SK-N-SH (cell line): ENCODE measurements at regions not wholly inside any gene's neighbourhood (a gene's known extent, or its start where the extent isn't known, plus 50 kb on each side); places are given as distances from the start of the nearest gene placed in this dataset.

Experiments used
- CTCF ChIA-PET: fragments of 300-600, 350-600 bp; formaldehyde crosslinking; extraction: SDS; loops from one replicate; lab custom pipeline; 2021; lab: Yijun Ruan, JAX
- POLR2A ChIA-PET: fragments of 350-600 bp; sonication (Branson Sonifier 250); formaldehyde crosslinking; extraction: SDS; loops from one replicate; lab custom pipeline; 2020; ENCODE audit warnings: antibody characterized with exemption, inconsistent platforms; lab: Yijun Ruan, JAX
- DNase-seq: peaks from one replicate; pipeline ENCODE4 v3.0.0; 2012
- H2AFZ ChIP-seq: fragments of 200-600 bp; sonication (generic); 2 replicates; pipeline ENCODE4 v1.8.1; 2016; ENCODE audit warnings: antibody characterized with exemption, mild to moderate bottlenecking, low read depth
- H3F3A ChIP-seq: fragments of 200-600 bp; sonication (generic); replicated peaks from 2 replicates; pipeline ENCODE3; 2016; ENCODE audit warnings: antibody characterized with exemption, mild to moderate bottlenecking; ENCODE audit not compliant: insufficient read depth
- H3K27ac ChIP-seq, 2 experiments: fragments of 200-500 bp in 1 of 2; fragments of 200-600 bp in 1 of 2; sonication (Bioruptor generic) in 1 of 2; sonication (generic), shearing (Covaris generic) in 1 of 2; 2 replicates each; pipeline versions ENCODE4 v1.5.1 to v1.6.1; 2014 to 2016; ENCODE audit warnings: low read depth in 2 of 2, inconsistent platforms in 1 of 2, low read length in 1 of 2, mild to moderate bottlenecking in 1 of 2, mixed read lengths in 1 of 2
- H3K27me3 ChIP-seq: fragments of 200-600 bp; sonication (generic), shearing (Covaris generic); 2 replicates; pipeline ENCODE4 v1.6.1; 2016; ENCODE audit warnings: mixed run types; ENCODE audit not compliant: insufficient read depth
- H3K36me3 ChIP-seq, 2 experiments: fragments of 200-500 bp in 1 of 2; fragments of 200-600 bp in 1 of 2; sonication (Bioruptor generic) in 1 of 2; sonication (generic) in 1 of 2; replicated peaks in 1 of 2; 2 replicates each; pipeline versions ENCODE3 to v1.5.1; 2014 to 2016; ENCODE audit warnings: low read length in 1 of 2, mild to moderate bottlenecking in 1 of 2; ENCODE audit not compliant: insufficient read depth in 2 of 2, control insufficient read depth in 1 of 2
- H3K4me1 ChIP-seq, 2 experiments: fragments of 200-500 bp in 1 of 2; fragments of 200-600 bp in 1 of 2; sonication (Bioruptor generic) in 1 of 2; sonication (generic), shearing (Covaris generic) in 1 of 2; 2 replicates each; pipeline versions ENCODE4 v1.5.1 to v1.6.1; 2014 to 2016; ENCODE audit warnings: low read depth in 1 of 2, low read length in 1 of 2, mixed run types in 1 of 2; ENCODE audit not compliant: insufficient read depth in 2 of 2, control insufficient read depth in 1 of 2
- H3K4me2 ChIP-seq: fragments of 200-600 bp; sonication (generic), shearing (Covaris generic); 2 replicates; pipeline ENCODE4 v1.6.1; 2017; ENCODE audit warnings: mixed run types
- H3K4me3 ChIP-seq, 2 experiments: fragments of 200-500 bp in 1 of 2; fragments of 200-600 bp in 1 of 2; sonication (Bioruptor generic) in 1 of 2; sonication (generic), shearing (Covaris generic) in 1 of 2; 2 replicates each; pipeline versions ENCODE4 v1.5.1 to v1.8.1; 2014 to 2016; ENCODE audit warnings: low read depth in 2 of 2, inconsistent platforms in 1 of 2, low read length in 1 of 2, mild to moderate bottlenecking in 1 of 2, mixed read lengths in 1 of 2, moderate library complexity in 1 of 2
- H3K79me2 ChIP-seq: fragments of 200-600 bp; sonication (generic); 2 replicates; pipeline ENCODE4 v1.8.1; 2017; ENCODE audit warnings: mild to moderate bottlenecking; ENCODE audit not compliant: insufficient read depth
- H3K9ac ChIP-seq: fragments of 200-600 bp; sonication (generic); 2 replicates; pipeline ENCODE4 v1.6.1; 2017; ENCODE audit warnings: mixed run types
- H3K9me2 ChIP-seq: fragments of 200-600 bp; sonication (generic); 2 replicates; pipeline ENCODE4 v1.6.1; 2017; ENCODE audit warnings: mixed run types
- H3K9me3 ChIP-seq: fragments of 200-600 bp; sonication (generic); 2 replicates; pipeline ENCODE4 v1.6.1; 2017; ENCODE audit warnings: mixed run types, mild to moderate bottlenecking, moderate library complexity
- H4K20me1 ChIP-seq: fragments of 200-600 bp; sonication (generic); 2 replicates; pipeline ENCODE4 v1.6.1; 2017; ENCODE audit warnings: mild to moderate bottlenecking, mixed run types; ENCODE audit not compliant: insufficient read depth
- CHD2 ChIP-seq: fragments of 150-350 bp; IDR thresholded peaks from 2 replicates; pipeline ENCODE4 v1.6.1; 2018; ENCODE audit warnings: low read length; ENCODE audit not compliant: partially characterized antibody
- FOSL2 ChIP-seq: IDR thresholded peaks from 2 replicates; pipeline ENCODE4 v1.4.0; 2012; ENCODE audit warnings: low read depth, mild to moderate bottlenecking, moderate library complexity, borderline replicate concordance
- FOXJ3 ChIP-seq: sonication (generic); formaldehyde crosslinking; IDR thresholded peaks from 2 replicates; pipeline ENCODE4 v1.5.1; 2020; ENCODE audit warnings: mild to moderate bottlenecking, missing genetic modification reagents
- GABPA ChIP-seq: IDR thresholded peaks from 2 replicates; pipeline ENCODE4 v1.4.0; 2012; ENCODE audit warnings: low read depth, mild to moderate bottlenecking
- GATA2 ChIP-seq: sonication (generic); formaldehyde crosslinking; IDR thresholded peaks from 2 replicates; pipeline ENCODE4 v1.5.0; 2020; ENCODE audit warnings: mild to moderate bottlenecking, missing genetic modification reagents
- MEF2A ChIP-seq: IDR thresholded peaks from 2 replicates; pipeline ENCODE4 v1.4.0; 2012; ENCODE audit warnings: low read depth, borderline replicate concordance
- NFIC ChIP-seq: IDR thresholded peaks from 2 replicates; pipeline ENCODE4 v1.4.0; 2012; ENCODE audit warnings: borderline replicate concordance
- RCOR1 ChIP-seq: fragments of 150-350 bp; IDR thresholded peaks from 2 replicates; pipeline ENCODE4 v1.6.1; 2017; ENCODE audit warnings: antibody characterized with exemption, low read length
- REST ChIP-seq: IDR thresholded peaks from 2 replicates; pipeline ENCODE4 v1.6.1; 2012; ENCODE audit warnings: mild to moderate bottlenecking, low read depth, low read length, moderate library complexity
- RFX5 ChIP-seq: IDR thresholded peaks from 2 replicates; pipeline ENCODE4 v1.6.1; 2012; ENCODE audit warnings: mild to moderate bottlenecking, improper control_type of control experiment, low read length
- RXRA ChIP-seq: IDR thresholded peaks from 2 replicates; pipeline ENCODE4 v1.4.0; 2012; ENCODE audit warnings: low read depth, mild to moderate bottlenecking, borderline replicate concordance
- SIN3A ChIP-seq: IDR thresholded peaks from 2 replicates; pipeline ENCODE4 v1.6.1; 2012; ENCODE audit warnings: low read depth, mild to moderate bottlenecking, low read length, moderate library complexity, borderline replicate concordance
- SMC3 ChIP-seq: IDR thresholded peaks from 2 replicates; pipeline ENCODE4 v1.6.1; 2012; ENCODE audit warnings: low read depth, low read length, improper control_type of control experiment
- USF2 ChIP-seq: fragments of 150-350 bp; IDR thresholded peaks from 2 replicates; pipeline ENCODE4 v1.6.1; 2017; ENCODE audit warnings: antibody characterized with exemption, low read length, low read depth, borderline replicate concordance
- whole genome bisulfite sequencing: methylation state at CpG from one replicate; pipeline ENCODE4 v1.1.6; 2017; ENCODE audit warnings: low lambda C conversion rate; 5-methylcytosine and 5-hydroxymethylcytosine counted together

- DNase-seq = no peak
- no peak overlapping the region for H2AFZ ChIP-seq
- WGBS = 51% methylated on average over 8 of the region's 10 CpGs
Observed at GRCh38 chr9:126154182-126154827, 172.3 kb upstream of the MVB12B start.

GRCh38 chr9:126154869-126155268, 171.8 kb upstream of the MVB12B start:
- Histone ChIP-seq H3K79me2 (no peaks in the 10 kb centered on the region), H3K9ac (no peak overlapping the region), H3F3A (no peaks in the 10 kb centered on the region), H3K4me1 (peaks cover 0 to 18% of the 10 kb centered on the region in 2 experiments; a peak in 1 of 4 replicates), H3K27me3 (no peaks in the 10 kb centered on the region; the same call in 1 of the 2 replicates), H3K36me3 (no peaks in the 10 kb centered on the region), H2AFZ (no peak overlapping the region), H3K9me2 (no peaks in the 10 kb centered on the region), H3K27ac (no peak overlapping the region), H3K4me2 (no peak overlapping the region), H4K20me1 (no peaks in the 10 kb centered on the region), H3K4me3 (no peak overlapping the region), H3K9me3 (no peaks in the 10 kb centered on the region)
- 69% methylated on average over 3 of the region's 5 CpGs for WGBS
- no peak for DNase-seq
- TF ChIP-seq GATA2 (CRISPR knock-in tag) (no peak), USF2 (no peak)
- CTCF ChIA-PET = no interaction called here
- POLR2A ChIA-PET = no interaction called here

More at GRCh38 chr9:126154182-126154827, 172.3 kb upstream of the MVB12B start:
- Histone ChIP-seq H3K79me2 (no peaks in the 10 kb centered on the region), H3K27ac (no peak overlapping the region), H3K36me3 (no peaks in the 10 kb centered on the region), H3K4me1 (peaks cover 0 to 18% of the 10 kb centered on the region in 2 experiments; a peak in 1 of 4 replicates), H3K9ac (no peak overlapping the region), H3K9me2 (no peaks in the 10 kb centered on the region), H3K4me2 (no peak overlapping the region), H3K27me3 (no peaks in the 10 kb centered on the region; the same call in 1 of the 2 replicates), H3F3A (no peaks in the 10 kb centered on the region), H4K20me1 (no peaks in the 10 kb centered on the region), H3K9me3 (no peaks in the 10 kb centered on the region), H3K4me3 (no peak overlapping the region)
- ChIA-PET POLR2A (no interaction called here), CTCF (no interaction called here)
- TF ChIP-seq RFX5 = no peak

- H3K4me1 ChIP-seq = peaks cover 0 to 11% of the 10 kb centered on the region in 2 experiments; a peak in 1 of 4 replicates
- no peaks in the 10 kb centered on the region for H3F3A ChIP-seq
- WGBS = 63% methylated on average over 11 of the region's 19 CpGs
- no peak overlapping the region for H3K9ac ChIP-seq
- DNase-seq = no peak
- H3K27ac ChIP-seq = no peak overlapping the region
- H3K9me2 ChIP-seq = no peaks in the 10 kb centered on the region
- H3K4me3 ChIP-seq = no peak overlapping the region
- no peak overlapping the region for H2AFZ ChIP-seq
- H3K9me3 ChIP-seq = no peaks in the 10 kb centered on the region
- CTCF ChIA-PET = no interaction called here
- H4K20me1 ChIP-seq = no peaks in the 10 kb centered on the region
- no peaks in the 10 kb centered on the region for H3K79me2 ChIP-seq
- no peaks in the 10 kb centered on the region; the same call in 1 of the 2 replicates for H3K27me3 ChIP-seq
- no peaks in the 10 kb centered on the region for H3K36me3 ChIP-seq
- H3K4me2 ChIP-seq = no peak overlapping the region
- POLR2A ChIA-PET = no interaction called here
- TF ChIP-seq RCOR1 (no peak), FOXJ3 (no peak), FOSL2 (no peak), GATA2 (CRISPR knock-in tag) (no peak), RXRA (no peak), MEF2A (no peak), REST (no peak), GABPA (no peak), CHD2 (no peak), NFIC (no peak), USF2 (no peak), SIN3A (no peak), SMC3 (no peak)
Observed at GRCh38 chr9:126155756-126156664, 170.6 kb upstream of the MVB12B start.
